ENCODE measurements at regions not wholly inside any gene's neighbourhood (a gene's known extent, or its start where the extent isn't known, plus 50 kb on each side); places are given as distances from the start of the nearest gene placed in this dataset.
"Not testable (repeated sequence)": the region's sequence is repeated elsewhere in the genome, so short reads cannot be mapped to it uniquely, and the experiment has no call there.

GRCh38 chr15:77896147-77897112 lies 181.1 kb downstream of the TBC1D2B start:
- DNase-seq (ENCODE audit: low spot score) = not testable (repeated sequence)

- no peak for DNase-seq (ENCODE audit: low spot score)
These were observed 181.8 kb downstream of the TBC1D2B start for GRCh38 chr15:77895742-77896141.

- DNase-seq (ENCODE audit: low spot score) = not testable (repeated sequence)
These were observed 182.4 kb downstream of the TBC1D2B start for GRCh38 chr15:77895145-77895544.

- DNase-seq (ENCODE audit: low spot score) = not testable (repeated sequence)
These were observed 183.6 kb downstream of the TBC1D2B start for GRCh38 chr15:77893671-77894640.

GRCh38 chr15:77893246-77893645 lies 184.3 kb downstream of the TBC1D2B start:
- DNase-seq (ENCODE audit: low spot score) = not testable (repeated sequence)

GRCh38 chr15:77892335-77892734 lies 185.2 kb downstream of the TBC1D2B start:
- no peak for DNase-seq (ENCODE audit: low spot score)

- DNase-seq (ENCODE audit: low spot score) = not testable (repeated sequence)
These were observed 185.6 kb downstream of the TBC1D2B start for GRCh38 chr15:77891862-77892261.

- DNase-seq (ENCODE audit: low spot score) = not testable (repeated sequence)
These were observed 186.4 kb downstream of the TBC1D2B start for GRCh38 chr15:77890911-77891801.

- not testable (repeated sequence) for DNase-seq (ENCODE audit: low spot score)
These were observed 187.4 kb downstream of the TBC1D2B start for GRCh38 chr15:77889828-77890725.

- no peak for DNase-seq (ENCODE audit: low spot score)
These were observed 188.3 kb downstream of the TBC1D2B start for GRCh38 chr15:77889009-77889806.

- not testable (repeated sequence) for DNase-seq (ENCODE audit: low spot score)
These were observed 189.7 kb downstream of the TBC1D2B start for GRCh38 chr15:77887563-77888429.

- DNase-seq (ENCODE audit: low spot score) = no peak
These were observed 190.6 kb downstream of the TBC1D2B start for GRCh38 chr15:77886805-77887448.

GRCh38 chr15:77885877-77886500 lies 191.5 kb downstream of the TBC1D2B start:
- DNase-seq (ENCODE audit: low spot score) = not testable (repeated sequence)

GRCh38 chr15:77883012-77883411 lies 194.5 kb downstream of the TBC1D2B start:
- DNase-seq (ENCODE audit: low spot score) = not testable (repeated sequence)

- DNase-seq (ENCODE audit: low spot score) = no peak
These were observed 195.6 kb downstream of the TBC1D2B start for GRCh38 chr15:77881950-77882349.

GRCh38 chr15:77881535-77881934 lies 196.0 kb downstream of the TBC1D2B start:
- not testable (repeated sequence) for DNase-seq (ENCODE audit: low spot score)

GRCh38 chr15:77879466-77879865 lies 198.0 kb downstream of the TBC1D2B start:
- DNase-seq (ENCODE audit: low spot score) = not testable (repeated sequence)
